Endothelial cell of umbilical vein (primary cell): ENCODE measurements at regions not wholly inside any gene's neighbourhood (a gene's known extent, or its start where the extent isn't known, plus 50 kb on each side); places are given as distances from the start of the nearest gene placed in this dataset.

Source experiments
- BruUV-seq: library from RNA; stranded (reverse); fragments of 400-500 nt; replicated peaks from 2 replicates; lab custom pipeline; 2021; lab: Mats Ljungman, UMichigan
- CTCF ChIA-PET: fragments of 300-600, 350-600 bp; sonication (Branson Sonifier 250); formaldehyde crosslinking; loops from one replicate; lab custom pipeline; 2021; ENCODE audit warnings: antibody characterized with exemption, inconsistent platforms; lab: Charles Lee
- POLR2A ChIA-PET: fragments of 300-600, 350-600 bp; sonication (Branson Sonifier 250); formaldehyde crosslinking; loops from one replicate; lab custom pipeline; 2021; ENCODE audit warnings: antibody characterized with exemption, inconsistent platforms; lab: Charles Lee
- DNase-seq: peaks from one replicate; pipeline ENCODE4 v3.0.0-alpha.2; 2011; ENCODE audit warnings: low read depth, low spot score
- FAIRE-seq: peaks from 2 replicates; lab custom pipeline; 2011; peaks lifted over from hg19 to GRCh38; lab: Jason Lieb, UNC
- H2AFZ ChIP-seq: 2 replicates; pipeline ENCODE4 v1.6.0; 2012; ENCODE audit warnings: low read depth, low read length, control low read depth, inconsistent platforms
- H3K27ac ChIP-seq: 2 replicates; pipeline ENCODE4 v1.5.1; 2011; ENCODE audit warnings: low read depth, mild to moderate bottlenecking, control low read depth, low read length, moderate library complexity; ENCODE audit not compliant: insufficient read depth
- H3K27me3 ChIP-seq, 2 experiments: 2 replicates each; pipeline versions ENCODE4 v1.6.0 to v1.6.1; 2011; ENCODE audit warnings: low read length in 2 of 2, mixed read lengths in 1 of 2; ENCODE audit not compliant: control insufficient read depth in 2 of 2, insufficient read depth in 2 of 2
- H3K36me3 ChIP-seq, 2 experiments: 2 replicates in 1 of 2; 3 replicates in 1 of 2; pipeline ENCODE4 v1.5.1; 2011; ENCODE audit warnings: low read length in 2 of 2, mild to moderate bottlenecking in 1 of 2, moderate library complexity in 1 of 2; ENCODE audit not compliant: control insufficient read depth in 2 of 2, insufficient read depth in 2 of 2; ENCODE audit errors: extremely low read depth in 1 of 2
- H3K4me1 ChIP-seq: 3 replicates; pipeline ENCODE4 v1.5.1; 2011; ENCODE audit warnings: mild to moderate bottlenecking, low read length; ENCODE audit not compliant: control insufficient read depth, insufficient read depth; ENCODE audit errors: extremely low read depth
- H3K4me2 ChIP-seq: 2 replicates; pipeline ENCODE4 v1.6.1; 2011; ENCODE audit warnings: low read length, control low read depth, mixed read lengths; ENCODE audit not compliant: insufficient read depth
- H3K4me3 ChIP-seq, 3 experiments: fragments of 200-600 bp in 1 of 3; sonication (generic), shearing (Covaris generic) in 1 of 3; replicated peaks in 1 of 3; 2 replicates each; pipeline ENCODE4 v1.5.1; 2011 to 2016; ENCODE audit warnings: control low read depth in 3 of 3, low read length in 3 of 3, mild to moderate bottlenecking in 2 of 3, inconsistent platforms in 1 of 3, low read depth in 1 of 3, moderate library complexity in 1 of 3; ENCODE audit not compliant: insufficient read depth in 1 of 3
- H3K79me2 ChIP-seq: 2 replicates; pipeline ENCODE4 v1.6.0; 2012; ENCODE audit warnings: low read length, inconsistent platforms; ENCODE audit not compliant: control insufficient read depth, insufficient read depth
- H3K9ac ChIP-seq: replicated peaks from 2 replicates; pipeline ENCODE3; 2011; ENCODE audit warnings: low read length, control low read depth; ENCODE audit not compliant: insufficient read depth; ENCODE audit errors: extremely low read depth
- H3K9me1 ChIP-seq: replicated peaks from 3 replicates; pipeline ENCODE4 v1.6.0; 2011; ENCODE audit warnings: mild to moderate bottlenecking, low read length; ENCODE audit not compliant: control insufficient read depth, insufficient read depth; ENCODE audit errors: extremely low read depth
- H3K9me3 ChIP-seq: replicated peaks from 2 replicates; pipeline ENCODE4 v1.5.1; 2012; ENCODE audit warnings: low read length, inconsistent platforms; ENCODE audit not compliant: control insufficient read depth, insufficient read depth
- H4K20me1 ChIP-seq: replicated peaks from 2 replicates; pipeline ENCODE3; 2011; ENCODE audit warnings: mild to moderate bottlenecking, low read length; ENCODE audit not compliant: control insufficient read depth, insufficient read depth; ENCODE audit errors: extremely low read depth
- EZH2 ChIP-seq: IDR thresholded peaks from 2 replicates; pipeline ENCODE4 v1.6.1; 2012; ENCODE audit warnings: borderline replicate concordance, low read depth, mild to moderate bottlenecking, moderate library complexity, low read length, inconsistent platforms; ENCODE audit not compliant: severe bottlenecking
- FOS ChIP-seq: IDR thresholded peaks from 2 replicates; pipeline ENCODE4 v1.6.1; 2011; ENCODE audit warnings: mild to moderate bottlenecking, low read length, moderate library complexity, borderline replicate concordance; ENCODE audit not compliant: insufficient read depth
- GATA2 ChIP-seq: IDR thresholded peaks from 2 replicates; pipeline ENCODE4 v1.7.0; 2011; ENCODE audit warnings: low read depth, mild to moderate bottlenecking, moderate library complexity, mixed read lengths, low read length; ENCODE audit not compliant: insufficient read length, insufficient read depth
- JUN ChIP-seq: IDR thresholded peaks from 2 replicates; pipeline ENCODE4 v1.6.1; 2011; ENCODE audit warnings: borderline replicate concordance, low read depth; ENCODE audit not compliant: insufficient read length, insufficient read depth
- MYC ChIP-seq: IDR thresholded peaks from one replicate; pipeline ENCODE4 v1.6.1; 2011; ENCODE audit warnings: mild to moderate bottlenecking, low read depth, low read length
- POLR2A ChIP-seq: IDR thresholded peaks from 2 replicates; pipeline ENCODE4 v1.6.1; 2012; ENCODE audit warnings: low read depth, mild to moderate bottlenecking, control low read depth, low read length
- POLR2AphosphoS5 ChIP-seq: IDR thresholded peaks from 2 replicates; pipeline ENCODE4 v1.6.1; 2012; ENCODE audit warnings: low read depth, mild to moderate bottlenecking, control low read depth, low read length, moderate library complexity; ENCODE audit not compliant: insufficient read depth
- dilution Hi-C: fragments of 300-500 bp; cut with MboI; formaldehyde crosslinking; loops from one replicate; pipeline ENCODE4 v1.15.0; 2019; ENCODE audit warnings: low sequenced_read_pairs; ENCODE audit not compliant: extremely low pct_ligation_motif_present
- intact Hi-C: fragments of 100-400 bp; cut with micrococcal nuclease; formaldehyde crosslinking; loops from one replicate; pipeline ENCODE4 v1.10.0; 2022
- TF ChIP-seq, protein P1 (sequence below): IDR thresholded peaks from 2 replicates; pipeline ENCODE4 v1.6.1; 2011; ENCODE audit not compliant: insufficient read depth, insufficient read length
- TF ChIP-seq, protein P2 (sequence below), 2 donors: IDR thresholded peaks; 1 replicate in 1 of 2; 2 replicates in 1 of 2; pipeline ENCODE4 v1.5.1; 2011; ENCODE audit warnings: low read length in 2 of 2, mild to moderate bottlenecking in 2 of 2, moderate library complexity in 2 of 2, control low read depth in 1 of 2, inconsistent platforms in 1 of 2, low read depth in 1 of 2; ENCODE audit not compliant: insufficient read depth in 1 of 2; ENCODE audit errors: extremely low read depth in 1 of 2

GRCh38 chr7:24462117-24462516 lies 111.1 kb upstream of the PALS2 start:
- intact Hi-C loops (no loop called here), dilution Hi-C loops (no loop called here)
- POLR2A ChIA-PET, result no interaction called here
- CTCF ChIA-PET, result no interaction called here
- Histone ChIP-seq H3K9me3 (no peaks in the 10 kb centered on the region), H3K27ac (no peak overlapping the region), H4K20me1 (no peaks in the 10 kb centered on the region), H3K79me2 (no peaks in the 10 kb centered on the region), H3K9ac (no peak overlapping the region), H3K36me3 (no peaks in the 10 kb centered on the region), H3K4me1 (no peaks in the 10 kb centered on the region), H3K27me3 (no peaks in the 10 kb centered on the region), H2AFZ (no peak overlapping the region), H3K4me2 (no peak overlapping the region), H3K9me1 (no peaks in the 10 kb centered on the region), H3K4me3 (no peak overlapping the region)
- FAIRE-seq, result no peak
- no TSS peak for BruUV-seq
- no peak for TF ChIP-seq EZH2
- TF ChIP-seq FOS, result no peak
- TF ChIP-seq, protein P1, sequence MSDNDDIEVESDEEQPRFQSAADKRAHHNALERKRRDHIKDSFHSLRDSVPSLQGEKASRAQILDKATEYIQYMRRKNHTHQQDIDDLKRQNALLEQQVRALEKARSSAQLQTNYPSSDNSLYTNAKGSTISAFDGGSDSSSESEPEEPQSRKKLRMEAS, result no peak
- TF ChIP-seq POLR2AphosphoS5, result no peak
- TF ChIP-seq POLR2A, result no peak
- TF ChIP-seq MYC, result no peak
- no peak for TF ChIP-seq JUN
- TF ChIP-seq, protein P2, sequence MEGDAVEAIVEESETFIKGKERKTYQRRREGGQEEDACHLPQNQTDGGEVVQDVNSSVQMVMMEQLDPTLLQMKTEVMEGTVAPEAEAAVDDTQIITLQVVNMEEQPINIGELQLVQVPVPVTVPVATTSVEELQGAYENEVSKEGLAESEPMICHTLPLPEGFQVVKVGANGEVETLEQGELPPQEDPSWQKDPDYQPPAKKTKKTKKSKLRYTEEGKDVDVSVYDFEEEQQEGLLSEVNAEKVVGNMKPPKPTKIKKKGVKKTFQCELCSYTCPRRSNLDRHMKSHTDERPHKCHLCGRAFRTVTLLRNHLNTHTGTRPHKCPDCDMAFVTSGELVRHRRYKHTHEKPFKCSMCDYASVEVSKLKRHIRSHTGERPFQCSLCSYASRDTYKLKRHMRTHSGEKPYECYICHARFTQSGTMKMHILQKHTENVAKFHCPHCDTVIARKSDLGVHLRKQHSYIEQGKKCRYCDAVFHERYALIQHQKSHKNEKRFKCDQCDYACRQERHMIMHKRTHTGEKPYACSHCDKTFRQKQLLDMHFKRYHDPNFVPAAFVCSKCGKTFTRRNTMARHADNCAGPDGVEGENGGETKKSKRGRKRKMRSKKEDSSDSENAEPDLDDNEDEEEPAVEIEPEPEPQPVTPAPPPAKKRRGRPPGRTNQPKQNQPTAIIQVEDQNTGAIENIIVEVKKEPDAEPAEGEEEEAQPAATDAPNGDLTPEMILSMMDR (IDR thresholded peaks at IDR 0.05; ENCODE audit: extremely low read depth in 1 of 2, insufficient read depth in 1 of 2, low read depth in 1 of 2, low read length in 2 of 2), result no peak
- no peak for TF ChIP-seq GATA2
- DNase-seq, result no peak
